GM19397 (cell line): ENCODE measurements at regions not wholly inside any gene's neighbourhood (a gene's known extent, or its start where the extent isn't known, plus 50 kb on each side); places are given as distances from the start of the nearest gene placed in this dataset.

Experiments used
- ATAC-seq: cut with Tn5 transposase; IDR thresholded peaks from one replicate; pipeline ENCODE4 v1.9.1; 2021; ENCODE audit warnings: mild to moderate bottlenecking, moderate library complexity; ENCODE audit not compliant: unreplicated experiment

GRCh38 chr9:25990376-25990775 lies 312.1 kb upstream of the TUSC1 start:
- ATAC-seq, result no peak

DNA sequence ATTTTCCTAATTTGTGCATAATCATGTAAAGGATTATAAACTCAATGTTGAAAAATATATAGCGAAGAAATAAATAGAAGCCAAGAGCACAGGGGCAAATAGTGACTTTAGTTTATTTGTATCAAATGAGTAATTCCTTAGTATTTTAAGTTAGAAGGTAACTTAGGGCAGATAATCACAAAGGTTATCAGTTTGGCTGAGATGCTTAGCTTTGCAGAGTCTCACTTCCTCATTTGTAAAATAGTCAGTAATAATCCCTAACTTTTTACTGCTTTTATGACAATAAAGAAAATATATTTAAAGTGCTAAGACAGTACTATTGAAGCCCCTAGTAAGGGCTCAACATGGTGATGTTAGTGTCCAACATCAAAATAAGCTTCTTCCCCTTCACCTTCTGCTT lies 297.4 kb upstream of the TUSC1 start:
- ATAC-seq, result no peak

DNA sequence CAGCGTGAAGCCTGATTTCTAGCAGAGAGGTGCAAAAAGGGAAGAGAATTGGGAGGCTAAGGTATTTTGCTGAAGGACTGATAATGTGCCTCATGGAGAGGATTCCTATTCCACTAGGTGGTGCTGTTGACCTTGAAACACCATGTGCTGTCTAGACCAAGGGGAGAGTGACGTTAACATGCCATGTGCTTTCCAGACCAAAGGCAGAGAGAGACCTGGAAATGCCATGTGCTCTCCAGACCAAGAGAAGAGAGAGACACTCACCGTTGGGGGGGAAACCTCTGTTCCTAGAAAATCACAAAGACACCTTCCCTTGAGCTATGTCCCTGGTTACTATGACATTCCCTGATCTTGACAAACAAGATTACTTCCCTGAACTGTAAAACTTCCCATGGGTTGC lies 286.0 kb upstream of the TUSC1 start:
- no peak for ATAC-seq

DNA sequence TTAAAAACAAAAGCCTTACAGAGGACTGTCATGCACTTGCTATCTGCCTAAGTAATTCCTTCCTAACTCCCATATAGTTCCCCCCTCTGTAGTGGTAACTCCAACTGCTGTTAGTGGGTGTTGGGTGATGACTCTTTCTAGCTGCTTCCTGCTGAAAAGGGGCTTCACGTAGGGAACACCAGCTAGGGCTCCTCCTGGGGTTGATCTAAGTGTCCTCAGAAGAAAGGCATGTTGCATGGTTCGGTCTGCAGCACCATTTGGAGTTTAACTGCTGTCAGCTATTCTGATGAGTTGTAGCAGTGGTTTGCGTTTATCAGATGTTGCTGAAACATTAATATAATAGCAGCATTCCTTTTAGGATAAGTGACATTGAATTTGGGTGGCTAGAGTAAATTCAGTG lies 281.9 kb upstream of the TUSC1 start:
- no peak for ATAC-seq

DNA sequence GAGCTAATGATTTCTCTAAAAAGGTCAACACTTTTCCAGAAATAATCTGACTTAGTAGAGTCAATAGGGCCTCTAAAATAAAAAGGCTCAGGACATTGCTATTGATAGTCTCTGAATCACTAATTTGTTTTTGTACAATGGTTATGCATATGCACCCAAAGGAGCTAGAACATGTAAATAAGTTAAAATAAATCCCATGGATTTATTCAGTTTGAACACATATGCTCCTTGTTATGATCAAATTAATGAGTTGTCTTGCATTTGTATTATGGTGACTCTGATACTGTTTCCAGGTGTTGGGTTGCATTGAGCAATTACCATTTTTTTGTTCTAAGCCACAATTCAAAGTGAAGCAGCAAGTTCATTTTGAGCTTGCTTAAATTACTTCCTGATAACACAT lies 276.0 kb upstream of the TUSC1 start:
- ATAC-seq, result no peak

DNA sequence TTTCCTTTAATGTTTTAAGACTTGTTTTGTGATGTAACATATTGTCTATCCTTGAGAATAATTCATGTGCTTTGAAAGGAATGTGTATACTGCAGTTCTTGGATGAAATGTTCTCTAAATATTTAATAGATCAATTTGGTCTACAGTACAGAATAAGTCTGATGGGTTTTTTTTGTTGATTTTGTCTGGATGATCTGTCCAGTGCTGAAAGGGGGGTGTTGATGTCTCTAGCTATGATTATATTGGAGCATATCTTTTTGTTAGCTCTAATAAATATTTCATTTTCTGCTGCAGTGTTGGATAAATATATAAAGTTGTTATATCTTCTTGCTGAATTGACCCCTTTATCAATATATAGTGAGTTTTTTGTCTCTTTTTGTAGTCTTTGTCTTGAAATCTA lies 269.9 kb upstream of the TUSC1 start:
- ATAC-seq, result no peak

- no peak for ATAC-seq
Observed at GRCh38 chr9:25939126-25939525, 260.9 kb upstream of the TUSC1 start.

DNA sequence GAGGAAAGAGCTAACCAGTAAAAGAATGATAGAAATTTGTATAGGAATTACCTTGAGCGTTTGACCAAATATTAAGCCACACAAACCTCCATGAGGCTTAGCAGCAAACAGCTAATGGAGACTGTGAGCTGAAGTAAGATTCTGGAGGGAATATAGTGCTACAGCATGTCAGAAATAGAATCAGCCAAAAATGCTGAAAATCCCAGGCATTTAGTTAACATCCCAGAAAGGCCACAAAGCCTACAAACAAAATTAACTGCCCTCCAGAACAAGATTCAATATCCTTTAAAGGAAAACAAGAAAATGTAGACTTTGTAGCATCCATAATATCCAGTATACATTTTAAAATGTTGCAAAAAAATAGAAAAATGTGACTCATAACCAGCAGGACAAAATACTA lies 257.8 kb upstream of the TUSC1 start:
- ATAC-seq, result no peak

DNA sequence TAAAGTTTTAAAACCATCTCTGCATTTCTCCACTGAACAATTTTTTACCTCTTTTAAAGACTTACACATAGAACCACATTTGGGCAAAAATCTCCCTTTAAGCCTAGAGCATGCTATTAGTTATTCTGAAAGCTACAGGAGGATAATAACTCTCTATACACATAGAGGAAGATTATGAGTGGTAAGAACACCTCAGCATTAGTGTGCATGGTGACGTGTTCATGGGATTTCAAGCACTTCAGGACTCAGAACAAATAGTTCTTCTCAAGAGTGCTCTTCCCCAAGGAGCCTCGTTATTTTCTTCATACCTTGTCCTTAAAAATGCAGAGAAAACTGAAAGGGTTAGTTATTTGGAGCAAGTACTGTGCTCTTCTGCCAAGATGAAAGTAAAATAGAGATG lies 256.9 kb upstream of the TUSC1 start:
- ATAC-seq, result no peak

DNA sequence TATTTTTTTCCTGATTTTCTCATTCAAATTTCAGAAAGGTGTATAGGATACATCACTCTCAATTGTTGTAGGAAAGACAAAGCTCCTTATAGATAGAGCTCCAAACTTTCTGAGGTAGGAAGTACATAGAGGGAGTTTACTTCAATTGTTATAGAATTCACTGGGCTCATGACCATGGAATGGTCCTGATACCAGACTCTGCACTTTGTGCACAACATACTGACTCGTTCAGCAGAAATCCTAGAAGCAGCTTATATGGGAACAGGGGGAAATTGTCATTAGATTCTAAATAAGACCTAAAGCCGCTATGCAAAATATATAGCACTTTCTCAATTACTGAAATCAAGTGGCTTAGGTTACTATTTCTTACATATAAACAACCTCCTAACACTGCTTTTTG lies 240.5 kb upstream of the TUSC1 start:
- ATAC-seq, result no peak

- no peak for ATAC-seq
Observed at GRCh38 chr9:25917731-25918362, 239.6 kb upstream of the TUSC1 start.

GRCh38 chr9:25913806-25914205 lies 235.6 kb upstream of the TUSC1 start:
- ATAC-seq, result no peak

- no peak for ATAC-seq
Observed at GRCh38 chr9:25904701-25905100, 226.5 kb upstream of the TUSC1 start.

DNA sequence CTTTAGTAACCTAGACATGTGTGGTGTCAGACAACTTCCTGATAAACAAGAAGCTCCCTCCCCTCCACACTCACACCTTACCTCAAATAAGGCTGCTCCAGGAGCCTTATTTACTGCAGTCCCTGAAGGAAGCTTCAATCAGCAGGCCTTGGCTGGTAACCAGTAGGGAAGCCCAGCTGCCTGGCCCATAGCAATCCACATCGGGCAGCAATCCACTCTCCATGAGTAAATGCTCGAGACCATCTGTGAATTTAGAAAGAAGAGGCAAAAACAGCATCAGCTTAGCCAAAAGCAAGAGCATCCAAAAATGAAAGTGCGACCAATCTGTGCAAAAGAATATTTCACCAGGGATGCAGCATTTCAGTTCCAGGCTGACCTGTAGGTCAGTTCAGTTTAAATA lies 213.3 kb upstream of the TUSC1 start:
- no peak for ATAC-seq

DNA sequence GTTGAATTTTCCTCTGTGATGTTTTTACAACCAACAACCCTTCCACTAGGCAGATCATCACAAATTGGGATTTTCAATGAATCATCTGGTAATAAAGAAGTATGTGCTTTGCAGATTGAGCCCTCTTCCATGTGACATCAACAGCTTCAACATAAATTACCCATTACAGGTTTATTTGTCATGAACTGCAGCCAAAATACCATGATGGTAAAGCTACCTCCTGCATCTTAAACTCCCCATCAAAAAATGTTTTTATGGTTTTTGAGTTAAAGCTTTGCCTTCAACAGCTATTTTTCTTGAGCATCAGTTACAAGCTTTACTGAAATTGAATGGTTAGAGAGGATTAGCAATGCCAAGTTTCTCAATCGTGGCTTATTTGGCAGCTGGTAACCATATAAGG lies 211.4 kb upstream of the TUSC1 start:
- no peak for ATAC-seq

DNA sequence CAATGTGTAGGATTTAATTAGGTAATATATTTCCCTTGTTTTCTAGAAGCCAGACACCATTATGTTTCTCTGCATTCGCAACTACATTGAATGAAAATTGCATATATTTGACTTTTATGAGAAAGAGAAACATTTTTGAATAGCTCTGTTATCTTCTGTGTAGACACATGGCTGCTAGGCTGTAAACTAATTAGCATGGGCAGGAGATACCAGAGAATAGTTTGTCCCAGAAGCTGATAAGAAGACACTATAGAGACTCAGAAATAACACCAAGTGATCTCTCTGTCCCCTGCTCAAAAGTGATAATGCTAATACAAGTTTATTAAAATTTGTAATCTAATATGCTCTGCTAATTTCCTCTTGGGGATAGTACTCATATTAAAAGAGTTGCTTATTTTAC lies 198.0 kb upstream of the TUSC1 start:
- no peak for ATAC-seq

GRCh38 chr9:25864509-25864908 lies 186.3 kb upstream of the TUSC1 start:
- no peak for ATAC-seq

GRCh38 chr9:25861421-25861820 lies 183.2 kb upstream of the TUSC1 start:
- ATAC-seq, result no peak

DNA sequence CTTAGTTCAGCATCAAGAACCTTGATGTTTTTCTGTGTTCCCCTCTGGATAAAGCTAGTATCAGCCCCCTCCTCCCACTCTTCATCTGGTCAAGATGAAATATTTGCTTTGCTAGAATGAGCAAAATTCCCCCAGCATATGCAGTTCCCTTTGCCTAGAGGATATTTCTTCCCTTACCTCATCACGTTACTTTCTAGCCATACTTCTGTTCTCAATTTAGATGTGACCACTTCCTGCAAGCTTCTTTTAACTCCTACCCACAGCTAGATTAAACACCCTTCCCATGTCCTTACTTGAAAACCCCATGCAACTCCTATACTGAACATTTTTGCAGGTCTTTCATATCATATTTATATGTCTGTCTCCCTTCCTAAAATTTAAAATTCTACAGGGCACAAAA lies 178.9 kb upstream of the TUSC1 start:
- ATAC-seq, result no peak

DNA sequence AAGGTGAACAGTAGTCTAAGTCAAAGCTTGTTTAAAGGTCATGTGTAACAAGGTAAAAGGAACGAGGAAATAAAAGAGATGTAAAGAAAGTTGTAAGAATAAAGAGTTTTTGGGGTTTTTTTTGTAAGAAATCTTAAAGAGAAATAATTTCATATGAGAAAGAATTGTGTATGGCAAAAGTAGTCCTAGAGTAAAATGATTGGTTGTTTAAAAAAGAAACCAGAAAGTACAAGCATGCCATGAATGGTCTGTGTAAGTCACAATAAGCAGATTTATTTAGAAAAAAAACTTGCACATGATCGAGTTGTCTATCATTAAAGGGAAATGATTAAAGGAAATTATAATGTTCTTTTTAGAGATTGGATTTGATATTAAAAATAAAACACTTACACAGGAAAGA lies 172.6 kb upstream of the TUSC1 start:
- ATAC-seq, result no peak

GRCh38 chr9:25845867-25846266 lies 167.6 kb upstream of the TUSC1 start:
- ATAC-seq, result no peak

GRCh38 chr9:25830381-25830780 lies 152.1 kb upstream of the TUSC1 start:
- ATAC-seq, result no peak

DNA sequence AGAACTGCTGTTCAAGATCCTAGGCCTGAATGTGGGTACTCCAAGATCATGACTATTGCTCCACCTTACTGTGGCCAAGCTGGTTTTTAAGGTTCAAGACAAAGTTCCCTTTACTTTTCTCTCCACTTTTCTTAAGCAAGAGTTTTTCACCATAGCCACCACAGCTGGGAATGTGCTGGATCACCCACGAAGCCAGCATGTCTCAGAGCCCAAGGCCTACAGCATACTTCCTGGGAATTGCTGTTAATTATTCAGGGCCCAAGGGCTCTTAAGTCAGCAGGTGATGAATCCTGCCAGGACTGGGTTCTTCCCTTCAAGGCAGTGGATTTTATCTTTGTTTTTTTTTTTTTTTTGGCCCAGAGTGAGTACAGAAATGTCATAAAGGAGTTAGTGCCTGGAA lies 149.4 kb upstream of the TUSC1 start:
- ATAC-seq, result no peak

GRCh38 chr9:25816439-25816838 lies 138.2 kb upstream of the TUSC1 start:
- ATAC-seq, result no peak
